ENCODE measurements at regions not wholly inside any gene's neighbourhood (a gene's known extent, or its start where the extent isn't known, plus 50 kb on each side); places are given as distances from the start of the nearest gene placed in this dataset.

- TF ChIP-seq REST (IDR thresholded peaks at IDR 0.05; ENCODE audit: unreplicated experiment), result no peak
- TF ChIP-seq NANOG (IDR thresholded peaks at IDR 0.05; ENCODE audit: borderline replicate concordance), result no peak
Observed at GRCh38 chr5:112563169-112563826, 144.2 kb upstream of the EPB41L4A start (continued).

GRCh38 chr5:112566251-112566650 lies 147.2 kb upstream of the EPB41L4A start:
- Histone ChIP-seq H3K9me2 (ENCODE audit: insufficient read depth) (0 out of 2 replicates have a peak, but pooled peaks cover 5% of the 10 kb centered on the region), H3K4me2 (no peak overlapping the region), H3F3A (replicated peaks; ENCODE audit: low read depth) (no peaks in the 10 kb centered on the region), H3K36me3 (ENCODE audit: insufficient read depth) (peaks cover 5% of the 10 kb centered on the region; the same call in 1 of the 2 replicates), H3K4me1 (ENCODE audit: insufficient read depth) (no peaks in the 10 kb centered on the region), H3K27ac (ENCODE audit: low read depth) (no peak overlapping the region), H3K4me3 (no peak overlapping the region), H4K20me1 (replicated peaks; ENCODE audit: insufficient read depth) (no peaks in the 10 kb centered on the region), H3K27me3 (ENCODE audit: insufficient read depth) (no peaks in the 10 kb centered on the region), H2AFZ (no peak overlapping the region), H3K79me2 (replicated peaks; ENCODE audit: insufficient read depth) (no peaks in the 10 kb centered on the region)
- DNase-seq (ENCODE audit: low spot score) (no peak), ATAC-seq (no peak)
- Mint-ChIP-seq H3K4me3 (no peak overlapping the region), H3K4me1 (peaks cover under 1% of the 10 kb centered on the region; the same call in 2 of the 3 replicates), H3K27me3 (ENCODE audit: insufficient read depth, low read depth, poor library complexity) (peaks cover 6% of the 10 kb centered on the region), H3K27ac (no peak overlapping the region), H3K9me3 (peaks cover 34% of the 10 kb centered on the region), H3K36me3 (ENCODE audit: low read depth) (peaks cover 26% of the 10 kb centered on the region)
- TF ChIP-seq JUNB (IDR thresholded peaks at IDR 0.05; ENCODE audit: unreplicated experiment) (no peak), EZH2phosphoT487 (IDR thresholded peaks at IDR 0.05; ENCODE audit: unreplicated experiment) (no peak), NANOG (IDR thresholded peaks at IDR 0.05; ENCODE audit: borderline replicate concordance) (no peak), CREB1 (CRISPR knock-in tag; IDR thresholded peaks at IDR 0.05; ENCODE audit: low read depth) (no peak), EZH2 (IDR thresholded peaks at IDR 0.05; ENCODE audit: low read depth, unreplicated experiment) (no peak), ZNF462 (CRISPR knock-in tag; IDR thresholded peaks at IDR 0.05) (no peak), POLR2AphosphoS5 (IDR thresholded peaks at IDR 0.05; ENCODE audit: low read depth) (no peak), CTCF (conservative IDR thresholded peaks at IDR 0.05; ENCODE audit: low read depth in 2 of 2) (no peak), REST (IDR thresholded peaks at IDR 0.05; ENCODE audit: unreplicated experiment) (no peak)

Data from GM23338 (cell line).